ENCODE measurements at regions not wholly inside any gene's neighbourhood (a gene's known extent, or its start where the extent isn't known, plus 50 kb on each side); places are given as distances from the start of the nearest gene placed in this dataset.
"Not testable (repeated sequence)": the region's sequence is repeated elsewhere in the genome, so short reads cannot be mapped to it uniquely, and the experiment has no call there.

GRCh38 chr4:31660916-31661315, 940.7 kb downstream of the PCDH7 start:
- no peak for DNase-seq

- DNase-seq, result no peak
These were observed 942.8 kb downstream of the PCDH7 start for GRCh38 chr4:31662951-31663350.

DNA sequence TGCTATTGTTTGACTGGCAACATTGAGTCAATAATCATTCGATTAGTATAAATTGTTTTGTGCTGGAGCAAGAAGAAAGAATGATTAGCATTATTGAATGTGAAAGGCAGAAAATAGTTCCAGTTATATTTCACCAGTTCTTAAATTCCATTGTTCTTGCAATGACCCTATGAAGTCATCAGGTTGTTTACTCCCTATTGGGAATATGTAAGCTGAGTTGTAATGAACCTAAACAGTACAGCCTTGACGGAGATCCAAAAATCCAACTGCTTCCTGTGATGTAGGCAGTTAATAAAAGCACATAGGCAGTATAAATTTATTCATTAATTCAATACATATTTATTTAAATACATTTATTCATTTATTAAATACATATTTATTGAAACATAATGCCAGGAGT, 947.5 kb downstream of the PCDH7 start:
- peak; percentile 66 for DNase-seq

GRCh38 chr4:31674313-31674947, 954.3 kb downstream of the PCDH7 start:
- no peak for DNase-seq

- no peak for DNase-seq
These were observed 958.2 kb downstream of the PCDH7 start for GRCh38 chr4:31678356-31678755.

- no peak for DNase-seq
These were observed 962.6 kb downstream of the PCDH7 start for GRCh38 chr4:31682796-31683195.

DNA sequence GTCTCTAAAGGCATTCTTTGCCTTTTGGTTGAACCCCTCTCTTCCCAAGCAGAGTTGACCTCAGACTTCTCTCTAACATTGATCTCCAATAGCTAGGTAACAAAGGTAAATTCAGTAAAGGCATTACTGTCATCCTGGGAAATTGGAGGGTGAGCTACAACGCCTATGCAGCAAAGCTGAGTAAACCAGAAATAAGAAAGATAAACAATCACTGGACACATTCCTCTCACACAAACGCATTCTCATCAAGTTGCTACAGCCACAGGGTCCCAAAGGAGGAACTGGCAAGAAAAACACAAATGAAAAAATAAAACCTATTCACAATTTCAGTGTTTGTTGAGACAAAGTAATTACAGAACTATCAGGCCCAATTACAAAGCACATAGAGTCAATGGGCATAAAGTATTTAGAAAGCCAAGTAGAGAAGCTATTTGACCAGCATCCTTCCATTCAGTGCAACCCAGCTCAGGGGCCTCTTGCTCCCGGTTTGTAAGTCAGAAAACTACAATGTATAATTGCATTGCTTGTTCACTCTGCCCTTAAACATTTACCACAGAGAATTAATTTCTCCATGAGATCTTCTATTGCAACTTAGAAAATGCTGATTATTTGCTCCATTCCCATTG, 967.7 kb downstream of the PCDH7 start:
- DNase-seq, result no peak

DNA sequence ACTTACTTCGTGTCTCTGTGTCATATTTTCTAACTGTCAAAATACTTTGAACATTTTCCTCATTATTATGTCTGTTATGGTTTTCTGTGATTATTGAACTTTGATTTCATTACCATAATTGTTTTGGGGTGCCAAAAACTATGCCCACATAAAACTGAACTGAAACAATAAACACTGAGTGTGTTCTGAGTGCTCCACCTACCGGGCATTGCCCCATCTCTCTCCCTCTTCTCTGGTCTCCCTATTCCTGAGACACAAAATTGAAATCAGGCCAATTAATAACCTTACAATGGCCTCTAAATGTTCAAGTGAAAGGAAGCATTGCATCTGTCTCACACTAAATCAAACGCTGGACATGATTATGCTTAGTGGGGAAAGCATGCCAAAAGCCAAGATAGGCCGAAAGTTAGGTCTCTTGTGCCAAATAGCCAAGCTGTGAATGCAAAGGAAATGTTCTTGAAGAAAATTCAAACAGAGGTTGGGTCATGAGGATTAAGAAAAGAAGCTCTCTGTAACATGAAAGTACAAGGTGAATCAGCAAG, 972.3 kb downstream of the PCDH7 start:
- no peak for DNase-seq

DNA sequence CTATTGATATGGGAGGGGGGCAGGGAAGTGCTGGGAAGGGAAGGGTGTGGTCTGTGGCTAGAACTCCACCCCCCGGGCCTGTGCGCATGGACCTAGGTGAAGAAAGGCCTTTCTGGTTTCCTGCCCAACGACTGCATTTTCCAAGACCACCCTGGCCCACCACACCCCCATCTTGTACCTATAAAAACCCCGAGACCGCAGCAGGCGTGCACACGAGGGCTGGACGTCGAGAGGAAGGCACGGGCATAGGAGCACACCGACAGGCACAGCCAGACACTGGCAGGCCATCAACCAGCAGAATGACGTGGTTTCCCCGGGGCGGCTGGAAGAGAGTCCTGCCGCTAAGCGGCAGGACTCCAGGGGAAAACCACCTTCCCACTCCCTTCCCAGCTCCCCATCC, 981.1 kb downstream of the PCDH7 start:
- DNase-seq, result no peak

DNA sequence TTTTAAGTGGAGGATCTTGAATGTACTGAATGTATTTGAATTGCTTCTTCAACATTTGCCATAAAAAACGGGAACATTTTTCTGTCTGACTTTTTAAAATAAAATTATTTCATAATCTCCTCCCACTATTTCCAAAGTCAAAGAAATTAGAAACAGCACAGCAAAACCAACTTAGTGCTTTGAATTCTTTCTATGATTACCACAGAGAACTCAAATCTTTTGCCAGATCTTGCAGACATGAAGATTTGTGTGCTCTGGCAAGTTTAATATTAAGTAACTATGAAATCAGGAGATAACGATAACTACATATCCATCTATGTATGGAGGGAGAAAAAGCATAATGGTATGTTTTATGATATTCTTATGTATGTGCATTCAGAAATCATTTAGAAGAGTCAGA, 982.2 kb downstream of the PCDH7 start:
- DNase-seq, result peak; percentile 38

GRCh38 chr4:31714238-31714637, 994.1 kb downstream of the PCDH7 start:
- no peak for DNase-seq

DNA sequence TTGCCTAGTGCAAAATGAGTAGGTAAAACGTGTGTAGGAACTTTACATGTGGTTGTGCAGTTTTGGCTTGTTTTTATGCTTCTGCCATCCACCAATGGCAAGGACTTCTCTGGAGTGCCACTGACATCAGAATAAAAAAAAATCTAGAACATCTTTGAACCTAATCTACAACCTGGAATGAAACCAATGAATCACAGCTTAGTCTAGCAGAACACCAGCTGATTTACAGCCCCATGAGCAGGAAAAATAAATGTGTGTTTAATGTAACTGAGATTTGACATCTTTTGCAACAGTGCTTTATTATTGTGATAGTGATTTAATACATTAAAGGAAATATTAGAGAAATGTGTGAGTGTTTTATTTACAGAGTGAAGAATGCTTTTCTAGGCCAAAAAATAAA, 995.1 kb downstream of the PCDH7 start:
- no peak for DNase-seq

DNA sequence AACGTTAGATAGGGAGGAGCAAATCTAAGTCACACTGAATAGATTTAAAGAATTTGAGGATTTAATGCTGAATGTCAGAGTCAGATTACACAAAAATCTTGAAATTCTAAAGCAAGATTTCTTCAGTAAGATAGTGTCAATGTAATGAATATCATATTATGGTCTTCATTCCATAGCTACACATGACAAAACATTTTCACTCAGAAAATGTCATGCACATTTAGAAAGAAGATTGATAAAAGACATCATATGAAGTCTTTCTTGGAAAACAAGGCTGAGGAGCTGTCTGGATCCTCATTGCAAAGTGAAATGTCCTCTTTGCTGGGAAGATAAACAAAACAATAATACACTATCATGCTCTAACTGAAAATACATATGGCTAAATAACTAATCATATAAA, 1006.9 kb downstream of the PCDH7 start:
- DNase-seq, result no peak

DNA sequence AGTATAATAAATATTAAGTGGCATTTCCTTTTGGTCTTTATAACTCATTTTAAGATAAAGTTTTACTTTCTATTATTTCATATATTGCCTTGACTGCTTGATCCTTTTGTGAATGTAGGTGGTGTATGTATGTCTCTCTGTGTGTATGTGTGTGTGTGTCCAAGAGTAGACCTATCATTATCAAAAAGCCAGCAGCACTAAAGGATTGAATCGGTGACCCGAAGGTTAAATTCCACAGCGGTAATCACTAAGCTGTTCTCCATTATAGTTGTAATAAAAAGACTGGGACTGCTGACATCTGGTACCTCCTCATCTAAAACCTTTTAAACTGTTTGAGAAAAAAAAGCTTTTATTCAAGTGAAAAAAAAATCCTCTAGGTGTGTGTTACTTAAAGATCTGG, 1014.8 kb downstream of the PCDH7 start:
- no peak for DNase-seq

GRCh38 chr4:31737419-31737818, 1017.2 kb downstream of the PCDH7 start:
- DNase-seq, result no peak

DNA sequence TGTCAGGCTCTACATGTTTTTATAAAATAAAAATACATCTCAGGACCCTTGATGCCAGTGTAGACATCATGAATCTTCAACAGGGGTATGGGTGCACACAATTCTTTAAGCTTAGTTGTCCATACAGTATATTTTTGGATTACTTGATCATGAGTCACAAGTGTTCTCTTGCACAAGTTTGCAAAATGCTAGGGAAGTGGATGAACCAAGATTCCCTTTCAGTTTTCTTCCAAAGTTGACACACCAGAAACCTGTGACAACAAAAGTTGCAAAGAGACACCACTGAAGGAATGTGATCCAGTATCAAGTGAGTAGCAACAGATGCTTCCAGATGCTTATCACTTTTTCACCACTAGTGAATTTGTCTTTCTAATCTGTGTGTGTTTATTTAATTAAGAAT, 1021.2 kb downstream of the PCDH7 start:
- DNase-seq, result no peak

- no peak for DNase-seq
These were observed 1028.2 kb downstream of the PCDH7 start for GRCh38 chr4:31748382-31748781.

DNA sequence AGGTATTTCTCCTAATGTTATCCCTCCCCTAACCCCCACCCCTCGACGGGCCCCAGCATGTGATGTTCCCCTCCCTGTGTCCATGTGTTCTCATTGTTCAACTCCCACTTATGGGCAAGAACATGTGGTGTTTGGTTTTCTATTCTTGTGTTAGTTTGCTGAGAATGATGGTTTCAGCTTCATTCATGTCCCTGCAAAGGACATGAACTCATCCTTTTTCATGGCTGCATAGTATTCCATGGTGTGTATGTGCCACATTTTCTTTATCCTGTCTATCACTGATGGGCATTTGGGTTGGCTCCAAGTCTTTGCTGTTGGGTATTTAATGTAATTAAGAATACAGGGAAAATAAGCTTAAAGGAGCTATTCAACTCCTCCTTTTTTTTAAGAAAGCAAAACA, 1030.4 kb downstream of the PCDH7 start:
- not testable (repeated sequence) for DNase-seq

- DNase-seq, result no peak
These were observed 1035.6 kb downstream of the PCDH7 start for GRCh38 chr4:31755751-31756150.

DNA sequence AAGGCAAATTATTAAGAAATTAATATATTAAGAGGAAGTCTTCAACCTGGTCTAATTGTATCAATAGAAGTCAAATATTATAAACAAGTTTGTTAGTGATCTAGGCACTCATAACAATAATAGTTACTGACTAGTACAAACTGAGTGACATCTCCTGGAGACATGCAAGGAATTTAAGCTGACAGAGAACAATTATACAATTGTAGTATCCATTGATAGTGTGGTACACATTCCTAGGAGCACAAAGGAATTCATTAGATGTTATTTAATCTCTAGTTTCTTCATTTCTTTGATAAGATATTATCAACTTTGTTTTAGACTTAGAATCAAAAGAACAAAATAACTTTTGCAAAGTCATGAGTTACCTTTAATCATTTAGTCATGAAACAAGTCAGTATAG, 1048.6 kb downstream of the PCDH7 start:
- no peak for DNase-seq

GRCh38 chr4:31783311-31783710, 1063.1 kb downstream of the PCDH7 start:
- no peak for DNase-seq

- no peak for DNase-seq
These were observed 1064.4 kb downstream of the PCDH7 start for GRCh38 chr4:31784558-31784957.

- no peak for DNase-seq
These were observed 1067.5 kb downstream of the PCDH7 start for GRCh38 chr4:31787701-31788100.

- no peak for DNase-seq
These were observed 1068.5 kb downstream of the PCDH7 start for GRCh38 chr4:31788676-31789075.

All from skin of body (tissue), 1 donor.